ENCODE measurements at regions not wholly inside any gene's neighbourhood (a gene's known extent, or its start where the extent isn't known, plus 50 kb on each side); places are given as distances from the start of the nearest gene placed in this dataset.
"Not testable (repeated sequence)": the region's sequence is repeated elsewhere in the genome, so short reads cannot be mapped to it uniquely, and the experiment has no call there.

- no peak for DNase-seq
These were observed 148.6 kb upstream of the ZC3H12A start for GRCh38 chr1:37325509-37326437.

GRCh38 chr1:37332126-37332525, 142.3 kb upstream of the ZC3H12A start:
- DNase-seq, result no peak

- DNase-seq, result no peak
These were observed 135.7 kb upstream of the ZC3H12A start for GRCh38 chr1:37338658-37339057.

GRCh38 chr1:37342736-37343135, 131.6 kb upstream of the ZC3H12A start:
- DNase-seq, result no peak

GRCh38 chr1:37347104-37347649, 127.2 kb upstream of the ZC3H12A start:
- DNase-seq, result no peak

GRCh38 chr1:37353871-37354270, 120.5 kb upstream of the ZC3H12A start:
- no peak for DNase-seq

- DNase-seq, result no peak
These were observed 119.3 kb upstream of the ZC3H12A start for GRCh38 chr1:37354876-37355650.

GRCh38 chr1:37358992-37359391, 115.4 kb upstream of the ZC3H12A start:
- no peak for DNase-seq

GRCh38 chr1:37360011-37360410, 114.4 kb upstream of the ZC3H12A start:
- no peak for DNase-seq

- no peak for DNase-seq
These were observed 111.6 kb upstream of the ZC3H12A start for GRCh38 chr1:37362594-37363385.

- no peak for DNase-seq
These were observed 110.8 kb upstream of the ZC3H12A start for GRCh38 chr1:37363535-37363934.

GRCh38 chr1:37368665-37369315, 105.6 kb upstream of the ZC3H12A start:
- not testable (repeated sequence) for DNase-seq

- no peak for DNase-seq
These were observed 102.1 kb upstream of the ZC3H12A start for GRCh38 chr1:37372302-37372701.

GRCh38 chr1:37372711-37373110, 101.7 kb upstream of the ZC3H12A start:
- no peak for DNase-seq

- no peak for DNase-seq
These were observed 101.0 kb upstream of the ZC3H12A start for GRCh38 chr1:37373413-37373812.

- not testable (repeated sequence) for DNase-seq
These were observed 93.8 kb upstream of the ZC3H12A start for GRCh38 chr1:37380546-37380945.

- DNase-seq, result no peak
These were observed 86.5 kb upstream of the ZC3H12A start for GRCh38 chr1:37387854-37388253.

- DNase-seq, result no peak
These were observed 85.1 kb upstream of the ZC3H12A start for GRCh38 chr1:37389327-37389726.

GRCh38 chr1:37391211-37392011, 83.0 kb upstream of the ZC3H12A start:
- no peak for DNase-seq

GRCh38 chr1:37392051-37392450, 82.3 kb upstream of the ZC3H12A start:
- no peak for DNase-seq
